Mesenteric fat pad (tissue), 1 donor: ENCODE measurements at regions not wholly inside any gene's neighbourhood (a gene's known extent, or its start where the extent isn't known, plus 50 kb on each side); places are given as distances from the start of the nearest gene placed in this dataset.

Experiments
- DNase-seq: peaks from one replicate; pipeline ENCODE4 v3.0.0-alpha.2; 2020; ENCODE audit warnings: low spot score
- donor health status: DM: yes; HTN: yes; CAD: no.

- no peak for DNase-seq
These were observed 159.8 kb downstream of the SETD4 start for GRCh38 chr21:35900539-35900938.

- DNase-seq = no peak
These were observed 164.3 kb downstream of the SETD4 start for GRCh38 chr21:35896060-35896459.

GRCh38 chr21:35895598-35895997 lies 164.7 kb downstream of the SETD4 start:
- no peak for DNase-seq

- DNase-seq = no peak
These were observed 167.2 kb downstream of the SETD4 start for GRCh38 chr21:35893156-35893555.

GRCh38 chr21:35886887-35887286 lies 173.4 kb downstream of the SETD4 start:
- no peak for DNase-seq

- DNase-seq = no peak
These were observed 174.3 kb downstream of the SETD4 start for GRCh38 chr21:35885942-35886541.

GRCh38 chr21:35882791-35883240 lies 177.5 kb downstream of the SETD4 start:
- DNase-seq = no peak

- no peak for DNase-seq
These were observed 186.9 kb downstream of the SETD4 start for GRCh38 chr21:35873441-35873840.

- no peak for DNase-seq
These were observed 188.4 kb downstream of the SETD4 start for GRCh38 chr21:35871906-35872305.

- no peak for DNase-seq
These were observed 191.5 kb downstream of the SETD4 start for GRCh38 chr21:35868869-35869223.

GRCh38 chr21:35868005-35868868 lies 192.1 kb downstream of the SETD4 start:
- no peak for DNase-seq

- no peak for DNase-seq
These were observed 196.3 kb downstream of the SETD4 start for GRCh38 chr21:35864039-35864438.

GRCh38 chr21:35862969-35863368 lies 197.4 kb downstream of the SETD4 start:
- no peak for DNase-seq

GRCh38 chr21:35861661-35862060 lies 198.7 kb downstream of the SETD4 start:
- no peak for DNase-seq

- no peak for DNase-seq
These were observed 200.0 kb downstream of the SETD4 start for GRCh38 chr21:35860189-35860869.

GRCh38 chr21:35859677-35860076 lies 200.6 kb downstream of the SETD4 start:
- no peak for DNase-seq

GRCh38 chr21:35857095-35857494 lies 203.2 kb downstream of the SETD4 start:
- DNase-seq = no peak

- DNase-seq = no peak
These were observed 204.8 kb downstream of the SETD4 start for GRCh38 chr21:35855484-35855883.

- no peak for DNase-seq
These were observed 206.0 kb downstream of the SETD4 start for GRCh38 chr21:35854281-35854680.

- DNase-seq = no peak
These were observed 206.7 kb downstream of the SETD4 start for GRCh38 chr21:35853321-35854239.

GRCh38 chr21:35852820-35853219 lies 207.5 kb downstream of the SETD4 start:
- DNase-seq = no peak
